GM12801 (cell line): ENCODE measurements at regions not wholly inside any gene's neighbourhood (a gene's known extent, or its start where the extent isn't known, plus 50 kb on each side); places are given as distances from the start of the nearest gene placed in this dataset.

ENCODE experiments used
- CTCF ChIP-seq: IDR thresholded peaks from one replicate; pipeline ENCODE4 v1.5.1; 2011; ENCODE audit warnings: control low read depth; ENCODE audit not compliant: insufficient read length; ENCODE audit errors: extremely low read depth

GRCh38 chr10:108852211-108852610 lies 1071.1 kb downstream of the XPNPEP1 start:
- no peak for TF ChIP-seq CTCF

GRCh38 chr10:108850138-108850854 lies 1073.0 kb downstream of the XPNPEP1 start:
- TF ChIP-seq CTCF, result no peak

- no peak for TF ChIP-seq CTCF
These were observed 1073.6 kb downstream of the XPNPEP1 start for GRCh38 chr10:108849688-108850087.

GRCh38 chr10:108849186-108849585 lies 1074.1 kb downstream of the XPNPEP1 start:
- no peak for TF ChIP-seq CTCF

GRCh38 chr10:108848046-108848445 lies 1075.3 kb downstream of the XPNPEP1 start:
- TF ChIP-seq CTCF, result no peak

GRCh38 chr10:108840944-108841343 lies 1082.4 kb downstream of the XPNPEP1 start:
- no peak for TF ChIP-seq CTCF

- TF ChIP-seq CTCF, result no peak
These were observed 1086.9 kb downstream of the XPNPEP1 start for GRCh38 chr10:108836362-108836761.
